Adipocyte (in vitro differentiated cells): ENCODE measurements at regions not wholly inside any gene's neighbourhood (a gene's known extent, or its start where the extent isn't known, plus 50 kb on each side); places are given as distances from the start of the nearest gene placed in this dataset.

ENCODE experiments used
- DNase-seq: peaks from one replicate; pipeline ENCODE4 v3.0.0-alpha.2; 2015; ENCODE audit warnings: low read depth
- H3K27me3 ChIP-seq: replicated peaks from 2 replicates; pipeline ENCODE4 v1.7.0; 2013; ENCODE audit warnings: mild to moderate bottlenecking, low read length, moderate library complexity; ENCODE audit not compliant: control insufficient read depth, insufficient read depth
- H3K36me3 ChIP-seq: 2 replicates; pipeline ENCODE4 v1.7.0; 2013; ENCODE audit warnings: low read length, mild to moderate bottlenecking, moderate library complexity; ENCODE audit not compliant: control insufficient read depth, insufficient read depth, severe bottlenecking
- H3K4me1 ChIP-seq: 2 replicates; pipeline ENCODE4 v1.7.0; 2013; ENCODE audit warnings: mild to moderate bottlenecking, low read length, moderate library complexity; ENCODE audit not compliant: control insufficient read depth, insufficient read depth
- H3K4me3 ChIP-seq: 2 replicates; pipeline ENCODE4 v1.7.0; 2013; ENCODE audit warnings: mild to moderate bottlenecking, low read length, moderate library complexity
- H3K9ac ChIP-seq: 2 replicates; pipeline ENCODE4 v1.7.0; 2013; ENCODE audit warnings: mild to moderate bottlenecking, low read length, moderate library complexity
- H3K9me3 ChIP-seq: 2 replicates; pipeline ENCODE4 v1.7.0; 2013; ENCODE audit warnings: mild to moderate bottlenecking, low read length, moderate library complexity; ENCODE audit not compliant: control insufficient read depth

- no peaks in the 10 kb centered on the region for H3K27me3 ChIP-seq
- DNase-seq, result no peak
- peaks cover 11% of the 10 kb centered on the region for H3K4me1 ChIP-seq
- H3K36me3 ChIP-seq, result no peaks in the 10 kb centered on the region
- H3K9me3 ChIP-seq, result no peaks in the 10 kb centered on the region
- no peak overlapping the region for H3K4me3 ChIP-seq
- H3K9ac ChIP-seq, result no peak overlapping the region
Measured at GRCh38 chr5:110841137-110841536, 102.3 kb downstream of the SLC25A46 start.

GRCh38 chr5:110842948-110843347 is 104.1 kb downstream of the SLC25A46 start:
- Histone ChIP-seq H3K4me1 (peaks cover 14% of the 10 kb centered on the region), H3K36me3 (no peaks in the 10 kb centered on the region), H3K9me3 (no peaks in the 10 kb centered on the region), H3K4me3 (no peak overlapping the region), H3K9ac (no peak overlapping the region), H3K27me3 (no peaks in the 10 kb centered on the region)
- DNase-seq, result no peak

DNA sequence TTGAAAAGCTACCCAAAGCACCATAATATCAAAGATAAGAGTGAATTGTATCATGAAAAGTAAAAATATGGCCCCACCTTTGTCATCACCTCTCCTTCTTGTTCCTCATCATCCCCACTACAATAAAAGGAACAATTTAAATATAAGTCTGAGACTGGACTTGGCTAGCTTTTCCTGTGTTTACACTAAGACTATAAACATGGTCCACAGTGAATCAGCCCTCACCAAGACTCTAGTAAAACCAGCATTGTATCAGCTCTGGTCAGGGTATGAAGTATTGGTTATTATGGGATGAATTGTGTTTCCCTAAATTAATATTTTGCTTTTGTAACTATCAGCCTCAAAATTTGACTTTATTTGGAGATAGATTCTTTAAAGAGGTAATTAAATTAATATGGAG is 105.4 kb downstream of the SLC25A46 start:
- no peak for DNase-seq
- H3K9ac ChIP-seq, result no peak overlapping the region

GRCh38 chr5:110846398-110847001 is 107.7 kb downstream of the SLC25A46 start:
- H3K9ac ChIP-seq, result no peak overlapping the region
- H3K27me3 ChIP-seq, result no peaks in the 10 kb centered on the region
- H3K9me3 ChIP-seq, result peaks cover 5% of the 10 kb centered on the region
- DNase-seq, result peak; percentile 39
- no peaks in the 10 kb centered on the region for H3K36me3 ChIP-seq
- peaks cover 6% of the 10 kb centered on the region for H3K4me1 ChIP-seq
- H3K4me3 ChIP-seq, result no peak overlapping the region

More for the DNA sequence above, 105.4 kb downstream of the SLC25A46 start:
- Histone ChIP-seq H3K4me1 (peaks cover 17% of the 10 kb centered on the region), H3K27me3 (no peaks in the 10 kb centered on the region), H3K9me3 (peaks cover 5% of the 10 kb centered on the region), H3K4me3 (no peak overlapping the region), H3K36me3 (no peaks in the 10 kb centered on the region)

DNA sequence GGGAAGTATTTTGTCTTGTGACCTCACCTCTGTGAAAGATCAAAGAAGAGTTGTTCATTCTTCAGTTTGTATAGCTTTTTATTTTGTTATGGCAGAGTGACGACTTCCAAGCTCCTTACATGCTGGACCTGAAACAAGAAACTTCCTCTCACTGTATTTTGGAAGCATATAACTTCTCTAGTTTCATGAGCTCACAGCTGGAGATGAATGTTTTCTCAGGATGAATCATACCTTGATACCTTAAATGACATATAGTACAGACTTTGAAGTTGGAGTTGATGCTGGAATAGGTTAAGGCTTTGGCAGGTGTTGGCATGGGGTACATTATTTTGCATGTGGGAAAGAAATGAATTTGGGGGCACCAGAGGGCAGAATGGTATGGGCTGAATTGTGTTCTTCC is 112.5 kb downstream of the SLC25A46 start:
- Histone ChIP-seq H3K9me3 (peaks cover 5% of the 10 kb centered on the region), H3K4me1 (peaks cover 20% of the 10 kb centered on the region), H3K9ac (no peak overlapping the region), H3K36me3 (no peaks in the 10 kb centered on the region), H3K27me3 (no peaks in the 10 kb centered on the region), H3K4me3 (no peak overlapping the region)
- DNase-seq, result no peak

- Histone ChIP-seq H3K9me3 (peaks cover 5% of the 10 kb centered on the region), H3K4me1 (peaks cover 20% of the 10 kb centered on the region), H3K4me3 (no peak overlapping the region), H3K27me3 (no peaks in the 10 kb centered on the region), H3K36me3 (no peaks in the 10 kb centered on the region), H3K9ac (no peak overlapping the region)
- no peak for DNase-seq
Measured at GRCh38 chr5:110852053-110852452, 113.2 kb downstream of the SLC25A46 start.

- Histone ChIP-seq H3K36me3 (no peaks in the 10 kb centered on the region), H3K4me3 (no peak overlapping the region), H3K4me1 (peaks cover 19% of the 10 kb centered on the region), H3K27me3 (no peaks in the 10 kb centered on the region), H3K9me3 (peaks cover 5% of the 10 kb centered on the region), H3K9ac (no peak overlapping the region)
- DNase-seq, result no peak
Measured at GRCh38 chr5:110852541-110852940, 113.7 kb downstream of the SLC25A46 start.

- no peaks in the 10 kb centered on the region for H3K36me3 ChIP-seq
- no peaks in the 10 kb centered on the region for H3K27me3 ChIP-seq
- DNase-seq, result peak; percentile 58
- H3K4me1 ChIP-seq, result peaks cover 21% of the 10 kb centered on the region
- peak overlapping the region; percentile 45 for H3K4me3 ChIP-seq
- H3K9ac ChIP-seq, result no peak overlapping the region
- peaks cover 4% of the 10 kb centered on the region for H3K9me3 ChIP-seq
Measured at GRCh38 chr5:110853267-110853666, 114.5 kb downstream of the SLC25A46 start.

DNA sequence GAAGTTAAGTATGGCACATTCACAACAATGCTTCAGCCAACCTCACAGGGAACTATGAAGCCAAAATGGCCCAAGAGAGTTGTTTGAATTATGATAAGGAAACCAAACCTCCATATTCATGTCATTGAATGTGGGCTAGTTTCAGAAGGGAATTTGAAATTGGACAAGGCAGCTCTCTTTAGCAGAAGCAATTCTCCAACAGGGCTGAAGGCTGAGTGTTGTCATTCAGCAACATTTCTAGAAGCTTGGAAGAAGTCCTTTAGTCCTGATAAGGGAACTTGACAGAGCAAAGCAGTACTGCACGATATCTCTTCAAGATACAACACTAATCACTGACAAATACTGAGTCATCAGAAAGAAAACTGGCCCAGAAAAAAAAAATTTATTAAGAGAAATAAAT is 115.4 kb downstream of the SLC25A46 start:
- peaks cover 22% of the 10 kb centered on the region for H3K4me1 ChIP-seq
- no peaks in the 10 kb centered on the region for H3K27me3 ChIP-seq

DNA sequence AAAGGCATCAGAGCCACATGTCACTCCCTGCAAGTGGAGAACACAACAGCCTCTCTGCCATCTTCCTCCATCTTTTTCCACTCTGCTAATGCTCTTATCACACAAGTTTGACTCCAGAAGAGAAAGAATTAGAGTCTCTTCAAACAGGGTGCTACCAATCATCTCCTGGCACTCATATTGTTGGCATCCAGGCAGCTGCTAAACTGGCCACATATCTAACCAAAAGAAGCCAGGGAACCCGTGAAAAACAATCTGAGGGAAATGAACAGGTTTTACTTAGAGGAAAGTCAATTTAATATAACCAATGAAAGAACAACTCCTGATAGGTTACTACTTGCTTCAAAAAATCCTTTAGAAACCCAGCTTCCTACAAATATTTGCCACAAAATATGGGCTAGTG is 117.2 kb downstream of the SLC25A46 start:
- H3K4me1 ChIP-seq, result peaks cover 22% of the 10 kb centered on the region
- no peak for DNase-seq
- H3K9me3 ChIP-seq, result no peaks in the 10 kb centered on the region
- H3K9ac ChIP-seq, result no peak overlapping the region
- no peaks in the 10 kb centered on the region for H3K27me3 ChIP-seq
- no peak overlapping the region for H3K4me3 ChIP-seq
- no peaks in the 10 kb centered on the region for H3K36me3 ChIP-seq

More for the DNA sequence above, 115.4 kb downstream of the SLC25A46 start:
- Histone ChIP-seq H3K4me3 (no peak overlapping the region), H3K9me3 (no peaks in the 10 kb centered on the region), H3K36me3 (no peaks in the 10 kb centered on the region), H3K9ac (no peak overlapping the region)
- no peak for DNase-seq

DNA sequence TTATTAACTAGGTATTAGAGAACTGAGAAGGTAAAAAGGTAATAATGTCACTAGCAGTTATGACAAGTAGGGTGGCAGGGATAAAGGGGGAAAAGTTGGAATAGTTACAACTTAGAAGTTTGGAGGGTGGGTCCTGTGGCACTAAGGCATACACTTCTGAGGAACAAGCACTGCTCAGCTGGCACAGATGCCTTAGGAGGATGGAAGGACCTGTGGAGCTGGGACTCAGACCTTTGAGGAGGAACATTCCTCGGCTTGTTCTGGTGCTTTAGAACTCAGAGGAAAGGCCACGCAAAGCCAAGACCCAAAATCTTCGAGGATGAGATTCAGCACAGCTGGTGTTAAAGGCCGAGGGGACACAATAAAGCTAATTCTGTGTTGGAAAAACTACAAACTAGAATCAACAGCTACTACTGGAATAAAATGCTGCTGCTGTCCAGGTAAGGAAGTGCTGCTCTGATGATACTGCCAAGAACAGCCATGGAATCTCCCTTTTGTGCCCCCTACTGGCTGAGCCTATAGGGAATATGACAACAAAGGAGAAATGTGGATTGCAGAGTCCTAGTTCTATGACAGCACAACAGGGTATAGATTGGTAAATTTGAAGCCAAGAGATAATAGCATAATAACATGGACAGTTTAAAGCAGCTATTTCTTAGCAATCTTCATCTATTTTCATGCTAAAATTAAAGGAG is 126.7 kb downstream of the SLC25A46 start:
- no peaks in the 10 kb centered on the region for H3K36me3 ChIP-seq
- H3K27me3 ChIP-seq, result no peaks in the 10 kb centered on the region
- no peaks in the 10 kb centered on the region for H3K9me3 ChIP-seq
- H3K9ac ChIP-seq, result no peak overlapping the region
- H3K4me3 ChIP-seq, result no peak overlapping the region
- DNase-seq, result peak; percentile 27
- no peaks in the 10 kb centered on the region for H3K4me1 ChIP-seq
